ENCODE measurements at regions not wholly inside any gene's neighbourhood (a gene's known extent, or its start where the extent isn't known, plus 50 kb on each side); places are given as distances from the start of the nearest gene placed in this dataset.
"Not testable (repeated sequence)": the region's sequence is repeated elsewhere in the genome, so short reads cannot be mapped to it uniquely, and the experiment has no call there.

DNA sequence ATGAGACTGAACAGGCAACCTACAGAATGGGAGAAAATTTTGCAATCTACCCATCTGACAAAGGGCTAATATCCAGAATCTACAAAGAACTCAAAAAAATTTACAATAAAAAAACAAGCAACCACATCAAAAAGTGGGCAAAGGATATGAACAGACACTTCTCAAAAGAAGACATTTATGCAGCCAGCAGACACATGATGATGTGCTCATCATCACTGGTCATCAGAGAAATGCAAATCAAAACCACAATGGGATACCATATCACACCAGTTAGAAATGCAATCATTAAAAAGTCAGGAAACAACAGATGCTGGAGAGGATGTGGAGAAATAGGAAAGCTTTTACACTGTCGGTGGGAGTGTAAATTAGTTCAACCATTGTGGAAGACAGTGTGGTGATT lies 51.7 kb upstream of the PAXBP1 start:
- not testable (repeated sequence) for DNase-seq

GRCh38 chr21:32824950-32825349 lies 53.4 kb upstream of the PAXBP1 start:
- DNase-seq, result no peak

DNA sequence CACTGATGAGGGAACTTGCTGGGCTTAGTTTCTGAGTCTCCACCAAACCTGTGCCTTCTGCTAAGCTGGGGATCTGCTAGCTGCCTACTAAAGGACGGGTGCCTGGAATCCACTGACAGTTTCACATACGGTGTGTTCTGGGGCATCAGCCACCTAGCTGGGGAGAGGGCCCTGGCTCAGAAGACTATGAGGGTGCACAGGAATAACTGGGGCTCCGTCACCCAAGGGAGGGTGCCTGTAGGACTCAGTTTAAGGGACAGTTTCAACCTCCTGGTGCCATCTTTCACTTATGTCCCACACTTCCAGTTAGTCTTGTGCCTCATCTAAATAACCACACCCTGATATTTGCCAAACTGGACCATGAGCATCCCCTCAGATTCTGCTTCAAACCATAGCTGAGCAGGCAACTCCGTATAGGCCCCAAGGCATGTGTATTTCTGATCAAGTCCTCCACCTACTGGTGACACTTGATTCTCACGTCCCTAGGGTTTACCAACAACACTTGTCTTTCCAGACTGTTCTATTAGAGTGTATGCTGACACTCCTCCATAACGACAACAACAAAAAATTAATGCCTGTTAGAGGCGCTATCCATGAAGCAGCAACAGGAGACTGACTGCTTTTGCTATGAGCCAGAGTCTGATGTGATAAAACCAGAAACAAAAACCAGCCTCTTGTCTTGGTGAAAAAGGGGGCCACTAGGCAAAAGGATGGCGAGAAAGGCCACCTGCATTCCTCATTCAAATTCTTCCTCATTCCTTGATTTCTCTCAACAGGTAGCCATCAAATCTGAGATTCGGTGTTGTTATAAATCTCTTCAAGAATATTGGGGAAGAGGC lies 55.0 kb upstream of the PAXBP1 start:
- DNase-seq, result peak; percentile 63

DNA sequence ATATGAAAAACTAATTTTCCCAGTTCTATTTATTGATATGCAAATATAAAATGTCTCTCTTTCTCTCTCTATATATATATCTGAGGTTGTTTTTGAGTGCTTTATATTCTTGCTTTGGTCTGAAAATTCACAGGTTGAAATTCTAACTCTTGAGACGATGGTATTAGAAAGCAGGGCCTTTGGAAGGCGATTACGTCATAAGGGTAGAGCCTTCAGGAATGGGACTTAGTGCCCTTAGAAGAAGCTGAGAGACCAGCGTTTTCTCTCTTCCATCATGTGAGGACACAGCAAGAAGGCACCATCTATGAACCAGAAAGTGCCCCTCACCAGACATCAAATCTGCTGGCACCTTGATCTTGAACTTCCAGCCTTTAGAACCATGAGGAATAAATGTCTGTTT lies 57.4 kb upstream of the PAXBP1 start:
- DNase-seq, result no peak

- no peak for DNase-seq
Measured at GRCh38 chr21:32829504-32829903, 57.9 kb upstream of the PAXBP1 start.

DNA sequence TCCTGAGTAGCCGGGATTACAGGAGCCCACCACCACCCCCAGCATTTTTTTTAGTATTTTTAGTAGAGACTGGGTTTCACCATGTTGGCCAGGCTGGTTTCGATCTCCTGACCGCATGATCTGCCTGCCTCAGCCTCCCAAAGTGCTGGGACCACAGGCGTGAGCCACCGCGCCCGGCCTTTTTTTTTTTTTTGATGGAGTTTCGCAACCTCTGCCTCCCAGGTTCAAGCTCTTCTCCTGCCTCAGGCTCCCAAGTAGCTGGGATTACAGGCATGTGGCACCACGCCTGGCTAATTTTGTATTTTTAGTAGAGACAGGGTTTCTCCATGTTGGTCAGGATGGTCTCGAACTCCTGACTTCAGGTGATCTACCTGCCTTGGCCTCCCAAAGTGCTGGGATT lies 60.2 kb upstream of the PAXBP1 start:
- not testable (repeated sequence) for DNase-seq

GRCh38 chr21:32834211-32834915 lies 62.8 kb upstream of the PAXBP1 start:
- DNase-seq, result no peak

DNA sequence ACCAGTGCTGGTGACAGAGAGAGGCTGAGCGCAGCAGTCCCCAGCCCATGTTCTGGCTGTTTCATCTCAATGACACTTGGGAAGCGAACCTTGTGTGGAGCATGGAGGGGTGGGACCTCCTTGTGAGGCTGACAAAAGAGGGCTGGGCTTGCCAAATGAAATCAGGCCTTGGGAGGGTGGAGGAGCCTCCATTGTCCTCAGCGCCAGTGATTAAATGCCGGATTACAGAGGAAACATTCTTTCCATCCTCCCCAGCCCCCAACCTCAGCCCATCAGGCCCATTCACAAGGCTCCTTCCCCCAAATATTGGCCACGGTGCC lies 63.3 kb upstream of the PAXBP1 start:
- DNase-seq, result no peak

GRCh38 chr21:32842146-32842545 lies 70.6 kb upstream of the PAXBP1 start:
- DNase-seq, result no peak

DNA sequence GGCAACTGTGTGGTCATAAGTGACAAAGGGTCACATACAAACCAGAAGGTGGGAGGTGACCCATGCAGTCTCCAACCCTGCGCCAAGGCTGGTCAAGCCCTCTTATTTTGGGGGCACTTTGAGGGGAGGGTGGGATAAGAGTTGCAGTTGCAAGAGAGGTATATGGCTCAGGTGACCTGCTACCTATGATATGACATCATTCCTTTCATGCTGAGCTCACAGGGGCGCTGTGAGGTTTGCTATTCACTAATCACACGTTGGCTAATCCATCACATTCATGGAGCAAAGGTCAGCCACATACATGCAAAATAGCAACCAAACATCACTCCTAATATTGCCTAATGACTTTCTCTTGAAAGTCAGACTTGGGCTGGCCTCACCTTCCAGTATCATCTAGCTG lies 72.0 kb upstream of the PAXBP1 start:
- no peak for DNase-seq

GRCh38 chr21:32844076-32844475 lies 72.5 kb upstream of the PAXBP1 start:
- no peak for DNase-seq

- peak; percentile 65 for DNase-seq
Measured at GRCh38 chr21:32844653-32845436, 73.3 kb upstream of the PAXBP1 start.

- no peak for DNase-seq
Measured at GRCh38 chr21:32858628-32859027, 87.1 kb upstream of the PAXBP1 start.

- DNase-seq, result no peak
Measured at GRCh38 chr21:32860399-32860798, 88.8 kb upstream of the PAXBP1 start.

DNA sequence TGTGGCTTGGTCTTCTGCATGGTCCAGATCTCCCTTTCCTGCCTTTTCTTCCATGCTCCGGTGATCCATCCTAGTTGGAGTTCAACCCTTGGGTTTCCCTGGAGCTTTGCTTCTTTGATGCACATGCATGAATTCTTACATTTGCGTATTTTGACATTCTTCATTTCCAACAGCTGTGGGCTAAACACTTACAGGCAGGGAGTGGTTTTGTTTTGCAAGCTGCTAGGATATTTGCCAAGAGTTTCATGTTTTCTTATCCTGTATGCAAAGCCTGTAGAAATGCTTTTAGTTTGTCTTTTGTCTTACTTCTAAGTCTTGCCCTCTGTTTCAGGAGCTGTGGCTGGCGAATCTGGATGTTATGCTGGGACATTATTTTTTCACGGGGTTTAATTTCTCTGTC lies 90.3 kb upstream of the PAXBP1 start:
- DNase-seq, result no peak

DNA sequence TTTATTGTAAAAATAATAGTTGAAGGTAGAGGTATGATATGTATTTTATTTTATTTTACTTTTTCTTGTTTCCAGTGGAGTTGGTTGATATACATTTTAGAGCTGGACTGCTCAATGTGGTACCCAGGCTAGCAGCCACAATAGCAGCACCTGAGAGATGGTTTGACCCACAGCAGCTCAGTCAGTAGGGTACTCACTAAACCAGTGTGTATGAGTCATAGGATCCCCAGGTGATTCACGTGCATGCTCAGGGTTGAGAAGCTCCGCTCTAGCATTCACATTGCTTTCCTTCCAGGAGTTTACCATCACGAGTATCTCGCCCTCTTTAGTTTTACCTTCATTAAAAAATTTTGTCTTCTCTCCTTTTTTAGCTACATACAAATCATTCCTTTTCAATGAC lies 96.0 kb upstream of the PAXBP1 start:
- peak; percentile 45 for DNase-seq

GRCh38 chr21:32868631-32869454 lies 97.3 kb upstream of the PAXBP1 start:
- no peak for DNase-seq

DNA sequence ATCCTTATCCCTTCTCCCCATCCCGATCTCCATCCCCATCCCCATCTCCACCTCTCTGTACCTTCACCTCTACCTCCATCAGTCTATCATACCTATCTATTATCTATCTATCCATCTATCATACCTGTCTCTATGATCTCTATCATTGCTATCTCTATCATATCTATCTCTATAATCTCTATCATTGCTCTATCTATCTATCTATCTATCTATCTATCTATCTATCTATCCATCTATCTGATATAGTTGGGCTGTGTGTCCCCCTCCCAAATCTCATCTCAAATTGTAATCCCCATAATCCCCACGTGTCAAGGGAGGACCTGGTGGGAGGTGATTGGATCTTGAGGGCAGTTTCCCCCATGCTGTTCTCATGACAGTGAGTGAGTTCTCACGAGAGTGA lies 97.9 kb upstream of the PAXBP1 start:
- DNase-seq, result no peak

- no peak for DNase-seq
Measured at GRCh38 chr21:32876426-32876825, 104.9 kb upstream of the PAXBP1 start.

DNA sequence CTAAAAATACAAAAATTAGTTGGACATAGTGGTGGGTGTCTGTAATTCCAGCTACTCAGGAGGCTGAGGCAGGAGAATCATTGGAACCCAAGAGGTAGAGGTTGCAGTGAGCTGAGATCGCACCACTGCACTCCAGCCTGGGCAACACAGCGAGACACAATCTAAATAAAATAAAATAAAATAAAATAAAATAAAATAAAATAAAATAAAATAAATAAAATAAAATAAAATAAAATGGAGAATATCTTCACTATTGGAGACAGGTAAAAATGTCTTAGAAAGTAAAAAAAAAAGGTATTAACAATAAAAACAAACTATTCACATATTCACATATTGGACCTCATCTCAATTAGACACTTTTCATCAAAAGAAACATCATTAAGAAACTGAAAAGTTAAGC lies 106.3 kb upstream of the PAXBP1 start:
- DNase-seq, result not testable (repeated sequence)

DNA sequence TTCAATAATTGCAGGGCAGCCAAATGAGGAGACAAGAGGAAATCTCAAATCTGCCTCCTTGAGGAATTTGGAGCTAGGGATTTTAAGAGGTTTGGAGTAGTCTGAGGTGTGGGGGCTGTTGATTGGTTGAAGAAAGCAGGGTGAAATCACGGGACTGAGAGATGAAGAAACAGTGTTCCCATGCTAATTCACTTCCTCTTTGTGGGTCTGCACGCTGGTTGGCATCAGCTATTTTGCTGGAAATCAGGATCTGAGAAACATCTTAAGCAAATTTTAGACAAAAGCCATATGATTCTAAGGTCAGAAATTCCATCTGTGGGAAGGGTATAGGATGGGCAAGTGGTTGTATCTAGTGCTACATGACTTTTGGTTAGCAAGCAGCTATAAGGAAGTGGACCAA lies 107.1 kb upstream of the PAXBP1 start:
- DNase-seq, result no peak

GRCh38 chr21:32881458-32881857 lies 109.9 kb upstream of the PAXBP1 start:
- DNase-seq, result no peak

DNA sequence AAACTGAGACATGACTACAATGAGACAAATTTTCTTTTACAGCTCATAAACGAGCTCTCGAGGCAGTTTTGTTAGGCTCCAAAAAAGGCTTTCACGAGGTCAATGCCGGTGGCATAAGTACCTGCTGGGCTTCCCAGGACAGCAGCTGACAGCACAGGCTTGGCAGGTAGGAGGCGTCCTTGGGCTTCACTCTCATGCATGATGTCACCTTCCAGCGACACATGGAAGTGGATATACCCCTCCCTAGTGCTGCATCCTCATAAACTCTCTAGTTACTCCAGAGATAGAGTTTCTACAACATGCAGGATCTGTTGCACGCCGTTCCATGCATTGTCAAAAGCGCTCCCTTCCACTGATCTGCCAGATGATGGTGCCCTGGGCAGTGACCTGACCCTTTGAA lies 112.5 kb upstream of the PAXBP1 start:
- peak; percentile 55 for DNase-seq
